ENCODE measurements at regions not wholly inside any gene's neighbourhood (a gene's known extent, or its start where the extent isn't known, plus 50 kb on each side); places are given as distances from the start of the nearest gene placed in this dataset.

DNA sequence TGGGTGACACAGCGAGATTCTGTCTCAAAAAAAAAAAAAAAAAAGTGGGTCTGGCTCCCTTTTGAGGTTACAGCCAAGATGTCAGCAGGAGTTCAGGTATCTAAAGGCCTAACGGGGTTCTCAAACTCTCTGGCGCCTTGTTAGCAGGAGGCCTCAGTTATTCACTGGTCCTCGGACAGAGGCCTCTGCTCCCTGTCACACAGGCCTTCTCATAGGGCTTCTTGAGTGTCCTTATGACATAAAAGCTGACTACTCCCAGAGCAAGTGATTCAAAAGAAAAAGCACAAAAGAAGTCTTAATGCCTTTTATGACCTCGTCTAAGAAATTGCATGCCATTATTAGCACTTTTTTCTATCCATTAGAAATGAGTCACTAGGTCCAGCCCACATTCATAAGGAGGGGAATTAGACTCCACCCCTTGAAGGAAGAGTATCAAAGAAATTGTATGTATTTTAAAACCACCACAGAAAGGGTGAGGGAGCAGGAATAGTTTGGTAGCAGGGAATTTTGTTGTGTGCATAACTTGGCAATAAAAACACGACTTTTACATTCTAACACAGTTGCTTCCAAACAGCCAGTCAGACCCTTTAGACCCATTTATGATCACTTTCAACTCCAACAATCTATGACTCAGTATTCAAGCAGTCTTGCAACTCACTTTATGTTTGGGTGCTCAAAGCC lies 90.3 kb downstream of the MEX3B start:
- H3K27me3 ChIP-seq = no peaks in the 10 kb centered on the region
- Mint-ChIP-seq H3K36me3 (peaks cover 2% of the 10 kb centered on the region), H3K9me3 (no peaks in the 10 kb centered on the region), H3K4me3 (no peak overlapping the region), H3K27me3 (ENCODE audit: insufficient read depth, low read depth) (peaks cover 3% of the 10 kb centered on the region), H3K27ac (peak overlapping the region; percentile 55), H3K4me1 (peaks cover 7% of the 10 kb centered on the region)
- H4K20me1 ChIP-seq (ENCODE audit: low read depth) = no peaks in the 10 kb centered on the region
- no peak overlapping the region for H2AFZ ChIP-seq (replicated peaks)
- no peaks in the 10 kb centered on the region for H3F3A ChIP-seq (ENCODE audit: low read depth)
- no peak overlapping the region for H3K9ac ChIP-seq
- no peaks in the 10 kb centered on the region for H3K9me3 ChIP-seq (ENCODE audit: low read depth)
- no peaks in the 10 kb centered on the region for H3K79me2 ChIP-seq (ENCODE audit: low read depth)
- H3K27ac ChIP-seq = no peak overlapping the region
- H3K36me3 ChIP-seq = no peaks in the 10 kb centered on the region
- no peak overlapping the region for H3K4me2 ChIP-seq
- TF ChIP-seq, protein P1, sequence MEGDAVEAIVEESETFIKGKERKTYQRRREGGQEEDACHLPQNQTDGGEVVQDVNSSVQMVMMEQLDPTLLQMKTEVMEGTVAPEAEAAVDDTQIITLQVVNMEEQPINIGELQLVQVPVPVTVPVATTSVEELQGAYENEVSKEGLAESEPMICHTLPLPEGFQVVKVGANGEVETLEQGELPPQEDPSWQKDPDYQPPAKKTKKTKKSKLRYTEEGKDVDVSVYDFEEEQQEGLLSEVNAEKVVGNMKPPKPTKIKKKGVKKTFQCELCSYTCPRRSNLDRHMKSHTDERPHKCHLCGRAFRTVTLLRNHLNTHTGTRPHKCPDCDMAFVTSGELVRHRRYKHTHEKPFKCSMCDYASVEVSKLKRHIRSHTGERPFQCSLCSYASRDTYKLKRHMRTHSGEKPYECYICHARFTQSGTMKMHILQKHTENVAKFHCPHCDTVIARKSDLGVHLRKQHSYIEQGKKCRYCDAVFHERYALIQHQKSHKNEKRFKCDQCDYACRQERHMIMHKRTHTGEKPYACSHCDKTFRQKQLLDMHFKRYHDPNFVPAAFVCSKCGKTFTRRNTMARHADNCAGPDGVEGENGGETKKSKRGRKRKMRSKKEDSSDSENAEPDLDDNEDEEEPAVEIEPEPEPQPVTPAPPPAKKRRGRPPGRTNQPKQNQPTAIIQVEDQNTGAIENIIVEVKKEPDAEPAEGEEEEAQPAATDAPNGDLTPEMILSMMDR (IDR thresholded peaks at IDR 0.05) = no peak
- TF ChIP-seq EZH2 (IDR thresholded peaks at IDR 0.05) (no peak), EZH2phosphoT487 (IDR thresholded peaks at IDR 0.05) (no peak)
- no peak overlapping the region for H3K4me3 ChIP-seq
- no peaks in the 10 kb centered on the region for H3K4me1 ChIP-seq
- DNase-seq (ENCODE audit: low spot score) = no peak

DNA sequence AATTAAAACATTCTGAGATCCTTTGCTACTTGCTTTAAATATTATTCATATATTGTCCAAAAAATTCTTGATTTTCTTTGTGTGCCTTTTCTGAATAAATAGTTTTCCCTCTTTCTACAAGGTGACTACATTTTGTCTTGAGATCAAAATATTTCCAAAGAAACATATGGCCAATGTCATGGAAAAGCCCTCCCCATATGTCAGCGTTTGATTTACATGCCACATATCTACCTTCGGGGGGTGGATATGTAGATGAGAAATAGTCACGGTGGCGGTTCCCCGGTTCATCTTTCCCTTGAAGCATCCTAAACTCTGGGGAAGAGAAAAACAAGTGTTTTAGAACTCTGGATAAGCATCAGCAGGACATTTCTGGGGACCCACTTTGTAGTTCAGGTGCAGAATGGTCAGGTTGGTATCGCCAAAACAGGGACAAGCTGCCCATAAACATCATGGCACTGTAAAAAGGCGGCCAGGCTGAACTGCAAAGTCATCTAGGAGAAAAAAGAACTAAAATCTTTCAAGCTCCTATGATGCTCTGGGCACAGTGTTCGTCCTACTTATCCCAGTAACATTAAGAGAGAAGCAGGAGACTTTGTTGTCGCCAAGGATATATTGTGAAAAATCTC lies 91.5 kb downstream of the MEX3B start:
- no peak overlapping the region for H3K4me2 ChIP-seq
- Mint-ChIP-seq H3K4me1 (peaks cover 7% of the 10 kb centered on the region), H3K27me3 (ENCODE audit: insufficient read depth, low read depth) (peaks cover 3% of the 10 kb centered on the region), H3K9me3 (no peaks in the 10 kb centered on the region), H3K27ac (no peak overlapping the region), H3K36me3 (peaks cover 2% of the 10 kb centered on the region), H3K4me3 (no peak overlapping the region)
- no peaks in the 10 kb centered on the region for H3K9me3 ChIP-seq (ENCODE audit: low read depth)
- no peaks in the 10 kb centered on the region for H4K20me1 ChIP-seq (ENCODE audit: low read depth)
- no peak for DNase-seq (ENCODE audit: low spot score)
- no peaks in the 10 kb centered on the region for H3K79me2 ChIP-seq (ENCODE audit: low read depth)
- no peak overlapping the region for H3K27ac ChIP-seq
- H3K36me3 ChIP-seq = no peaks in the 10 kb centered on the region
- H3K4me1 ChIP-seq = no peaks in the 10 kb centered on the region
- no peak overlapping the region for H3K4me3 ChIP-seq
- H3K27me3 ChIP-seq = no peaks in the 10 kb centered on the region
- TF ChIP-seq EZH2 (IDR thresholded peaks at IDR 0.05) = no peak
- TF ChIP-seq, protein P1 (IDR thresholded peaks at IDR 0.05) = no peak
- no peak for TF ChIP-seq EZH2phosphoT487 (IDR thresholded peaks at IDR 0.05)
- no peaks in the 10 kb centered on the region for H3F3A ChIP-seq (ENCODE audit: low read depth)
- no peak overlapping the region for H2AFZ ChIP-seq (replicated peaks)
- H3K9ac ChIP-seq = no peak overlapping the region

DNA sequence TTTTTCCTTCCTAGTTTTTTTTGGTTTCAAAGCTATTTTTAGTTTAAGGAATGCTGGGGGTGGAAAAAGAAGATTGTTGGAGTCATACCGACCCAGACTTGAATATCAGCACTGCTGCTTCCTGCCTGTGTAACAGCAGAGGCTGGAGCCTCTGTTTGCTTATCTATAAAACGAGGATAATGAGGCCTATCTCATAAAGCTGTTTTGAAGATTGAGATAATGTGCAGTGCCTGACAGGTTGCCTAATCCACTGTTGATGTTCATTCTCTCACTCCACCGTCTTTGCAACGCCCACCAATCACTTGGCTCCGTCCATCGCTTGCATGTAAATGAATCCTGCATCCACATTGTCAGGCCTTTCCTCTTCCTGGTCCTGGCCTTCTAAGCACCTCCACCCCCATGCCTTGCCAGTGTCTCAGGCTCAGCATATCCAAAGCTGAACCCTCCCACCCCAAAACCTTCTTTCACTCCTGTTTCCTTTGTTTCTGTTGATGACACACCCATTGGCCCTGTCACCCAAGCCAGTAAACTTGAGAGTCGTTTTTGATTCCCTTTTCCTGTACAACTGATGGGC lies 94.9 kb downstream of the MEX3B start:
- DNase-seq (ENCODE audit: low spot score) = no peak
- Histone ChIP-seq H3K9me3 (ENCODE audit: low read depth) (no peaks in the 10 kb centered on the region), H3F3A (ENCODE audit: low read depth) (no peaks in the 10 kb centered on the region), H3K36me3 (no peaks in the 10 kb centered on the region), H2AFZ (replicated peaks) (no peak overlapping the region), H3K79me2 (ENCODE audit: low read depth) (no peaks in the 10 kb centered on the region), H3K9ac (no peak overlapping the region), H3K27ac (no peak overlapping the region), H3K4me1 (no peaks in the 10 kb centered on the region), H3K4me3 (no peak overlapping the region), H3K27me3 (no peaks in the 10 kb centered on the region), H3K4me2 (no peak overlapping the region), H4K20me1 (ENCODE audit: low read depth) (no peaks in the 10 kb centered on the region)
- Mint-ChIP-seq H3K36me3 (peaks cover 5% of the 10 kb centered on the region), H3K4me3 (no peak overlapping the region), H3K27ac (peak overlapping the region; percentile 53), H3K4me1 (peaks cover 6% of the 10 kb centered on the region), H3K27me3 (ENCODE audit: insufficient read depth, low read depth) (peaks cover 3% of the 10 kb centered on the region), H3K9me3 (no peaks in the 10 kb centered on the region)
- TF ChIP-seq EZH2phosphoT487 (IDR thresholded peaks at IDR 0.05) (no peak), EZH2 (IDR thresholded peaks at IDR 0.05) (no peak)
- TF ChIP-seq, protein P1 (IDR thresholded peaks at IDR 0.05) = no peak

All from neural progenitor cell (in vitro differentiated cells).